CD14-positive monocyte (primary cell): ENCODE measurements at regions not wholly inside any gene's neighbourhood (a gene's known extent, or its start where the extent isn't known, plus 50 kb on each side); places are given as distances from the start of the nearest gene placed in this dataset.

ENCODE experiments used
- DNase-seq, 3 donors: peaks; one replicate each; pipeline ENCODE4 v3.0.0-alpha.2; 2011 to 2022
- H2AFZ ChIP-seq: 2 replicates; pipeline ENCODE4 v1.6.0; 2012; ENCODE audit warnings: mild to moderate bottlenecking, low read depth, low read length, inconsistent platforms; ENCODE audit not compliant: insufficient read depth, poor library complexity, severe bottlenecking
- H3K27ac ChIP-seq, 2 donors: 1 replicate in 1 of 2; 2 replicates in 1 of 2; pipeline ENCODE4 v1.5.1; 2012 to 2013; ENCODE audit warnings: low read length in 2 of 2, control low read depth in 1 of 2, inconsistent platforms in 1 of 2, low read depth in 1 of 2, mild to moderate bottlenecking in 1 of 2
- H3K27me3 ChIP-seq, 2 donors: one replicate each; pipeline versions ENCODE4 v1.6.0 to v1.6.1; 2011 to 2013; ENCODE audit warnings: low read length in 2 of 2; ENCODE audit not compliant: control insufficient read depth in 2 of 2, insufficient read depth in 2 of 2
- H3K36me3 ChIP-seq, 2 donors: replicated peaks in 1 of 2; 1 replicate in 1 of 2; 2 replicates in 1 of 2; pipeline versions ENCODE4 v1.5.1 to v1.6.1; 2012 to 2013; ENCODE audit warnings: low read length in 2 of 2, control low read depth in 1 of 2, inconsistent platforms in 1 of 2, mild to moderate bottlenecking in 1 of 2; ENCODE audit not compliant: insufficient read depth in 2 of 2, control insufficient read depth in 1 of 2
- H3K4me1 ChIP-seq, 2 donors: 1 replicate in 1 of 2; 2 replicates in 1 of 2; pipeline versions ENCODE4 v1.5.1 to v1.6.1; 2012 to 2013; ENCODE audit warnings: low read length in 2 of 2, control low read depth in 1 of 2, inconsistent platforms in 1 of 2, mild to moderate bottlenecking in 1 of 2, moderate library complexity in 1 of 2; ENCODE audit not compliant: insufficient read depth in 2 of 2, control insufficient read depth in 1 of 2
- H3K4me2 ChIP-seq: replicated peaks from 2 replicates; pipeline ENCODE3; 2012; ENCODE audit warnings: low read length, moderate library complexity, mild to moderate bottlenecking; ENCODE audit not compliant: poor library complexity, severe bottlenecking; ENCODE audit errors: extremely low read depth
- H3K4me3 ChIP-seq, 3 experiments: fragments of 200-600 bp in 1 of 3; sonication (generic) in 1 of 3; replicated peaks in 1 of 3; 1 replicate in 2 of 3; 2 replicates in 1 of 3; pipeline ENCODE4 v1.5.1; 2011 to 2013; ENCODE audit warnings: low read length in 3 of 3, mild to moderate bottlenecking in 3 of 3, control low read depth in 2 of 3, low read depth in 2 of 3, inconsistent platforms in 1 of 3, moderate library complexity in 1 of 3
- H3K79me2 ChIP-seq: 2 replicates; pipeline ENCODE4 v1.6.0; 2012; ENCODE audit warnings: mild to moderate bottlenecking, control low read depth, inconsistent platforms, low read length, moderate library complexity; ENCODE audit not compliant: insufficient read depth
- H3K9ac ChIP-seq: 2 replicates; pipeline ENCODE4 v1.6.0; 2017; ENCODE audit warnings: low read length, mild to moderate bottlenecking; ENCODE audit not compliant: insufficient read depth, poor library complexity, severe bottlenecking
- H3K9me3 ChIP-seq, 2 donors: replicated peaks in 1 of 2; 1 replicate in 1 of 2; 2 replicates in 1 of 2; pipeline versions ENCODE4 v1.5.1 to v1.6.1; 2012 to 2013; ENCODE audit warnings: low read length in 2 of 2, control low read depth in 1 of 2; ENCODE audit not compliant: control insufficient read depth in 1 of 2, insufficient read depth in 1 of 2
- H4K20me1 ChIP-seq: 2 replicates; pipeline ENCODE4 v1.6.0; 2012; ENCODE audit warnings: mild to moderate bottlenecking, low read length, control low read depth, moderate library complexity; ENCODE audit not compliant: insufficient read depth
- H3K27ac Mint-ChIP-seq, 7 donors: one replicate each; pipeline ENCODE4 v1.8.0; 2020; ENCODE audit warnings: mild to moderate bottlenecking in 7 of 7, mixed read lengths in 7 of 7, moderate library complexity in 6 of 7, inconsistent platforms in 2 of 7
- H3K27me3 Mint-ChIP-seq, 3 donors: one replicate each; pipeline ENCODE4 v1.8.0; 2021 to 2022; ENCODE audit warnings: low read depth in 3 of 3, mild to moderate bottlenecking in 3 of 3, mixed read lengths in 3 of 3, moderate library complexity in 3 of 3, inconsistent platforms in 1 of 3
- H3K36me3 Mint-ChIP-seq, 2 donors: one replicate each; pipeline ENCODE4 v1.8.0; 2020; ENCODE audit warnings: mixed read lengths in 2 of 2, inconsistent platforms in 1 of 2, mild to moderate bottlenecking in 1 of 2
- H3K4me1 Mint-ChIP-seq: one replicate; pipeline ENCODE4 v1.8.0; 2020; ENCODE audit warnings: mild to moderate bottlenecking, mixed read lengths
- H3K4me3 Mint-ChIP-seq, 2 donors: one replicate each; pipeline ENCODE4 v1.8.0; 2020; ENCODE audit warnings: mild to moderate bottlenecking in 2 of 2, mixed read lengths in 2 of 2, moderate library complexity in 1 of 2
- H3K9me3 Mint-ChIP-seq, 7 donors: one replicate each; pipeline ENCODE4 v1.8.0; 2020 to 2022; ENCODE audit warnings: mixed read lengths in 7 of 7, mild to moderate bottlenecking in 6 of 7, moderate library complexity in 6 of 7, inconsistent platforms in 2 of 7
- WGBS: methylation state at CpG from one replicate; pipeline ENCODE4 v1.1.5; 2013; ENCODE audit warnings: missing lambda C conversion rate; ENCODE audit not compliant: insufficient coverage; 5-methylcytosine and 5-hydroxymethylcytosine counted together
- intact Hi-C, 2 donors: fragments of 100-400 bp; cut with micrococcal nuclease; formaldehyde crosslinking; loops; one replicate each; pipeline versions ENCODE4 v1.15.0 to v1.15.1; 2023
- TF ChIP-seq, protein P1 (sequence below): fragments of 200-600 bp; IDR thresholded peaks from one replicate; pipeline ENCODE4 v1.8.0; 2022; ENCODE audit warnings: antibody characterized with exemption, mild to moderate bottlenecking

DNA sequence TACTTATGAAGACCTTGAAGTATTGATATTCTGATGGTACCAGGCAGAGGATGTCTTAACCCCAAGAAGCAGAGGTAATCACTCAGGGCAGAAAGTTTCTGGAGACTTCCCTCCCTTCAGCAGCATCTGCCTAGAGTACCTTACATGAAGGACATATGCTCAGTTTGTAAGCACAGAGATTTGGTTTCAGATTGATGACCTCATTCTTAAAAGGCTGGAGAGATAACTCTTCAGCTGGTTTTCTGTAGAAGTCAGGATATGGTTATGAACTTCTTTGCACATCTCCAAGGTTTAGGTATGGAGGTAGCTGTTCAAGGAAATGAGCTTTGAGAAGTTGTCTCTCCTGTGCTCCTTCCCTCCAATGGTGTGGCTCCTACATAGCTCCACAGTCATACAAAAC is 148.7 kb downstream of the HHIPL2 start:
- Histone ChIP-seq H3K4me2 (no peak overlapping the region), H3K4me1 (no peaks in the 10 kb centered on the region), H3K9ac (no peak overlapping the region), H4K20me1 (no peaks in the 10 kb centered on the region), H2AFZ (no peak overlapping the region), H3K79me2 (no peaks in the 10 kb centered on the region), H3K9me3 (no peaks in the 10 kb centered on the region), H3K36me3 (no peaks in the 10 kb centered on the region), H3K27ac (no peak overlapping the region), H3K4me3 (no peak overlapping the region), H3K27me3 (no peaks in the 10 kb centered on the region)
- no peaks in the 10 kb centered on the region for H3K36me3 Mint-ChIP-seq
- TF ChIP-seq, protein P1, sequence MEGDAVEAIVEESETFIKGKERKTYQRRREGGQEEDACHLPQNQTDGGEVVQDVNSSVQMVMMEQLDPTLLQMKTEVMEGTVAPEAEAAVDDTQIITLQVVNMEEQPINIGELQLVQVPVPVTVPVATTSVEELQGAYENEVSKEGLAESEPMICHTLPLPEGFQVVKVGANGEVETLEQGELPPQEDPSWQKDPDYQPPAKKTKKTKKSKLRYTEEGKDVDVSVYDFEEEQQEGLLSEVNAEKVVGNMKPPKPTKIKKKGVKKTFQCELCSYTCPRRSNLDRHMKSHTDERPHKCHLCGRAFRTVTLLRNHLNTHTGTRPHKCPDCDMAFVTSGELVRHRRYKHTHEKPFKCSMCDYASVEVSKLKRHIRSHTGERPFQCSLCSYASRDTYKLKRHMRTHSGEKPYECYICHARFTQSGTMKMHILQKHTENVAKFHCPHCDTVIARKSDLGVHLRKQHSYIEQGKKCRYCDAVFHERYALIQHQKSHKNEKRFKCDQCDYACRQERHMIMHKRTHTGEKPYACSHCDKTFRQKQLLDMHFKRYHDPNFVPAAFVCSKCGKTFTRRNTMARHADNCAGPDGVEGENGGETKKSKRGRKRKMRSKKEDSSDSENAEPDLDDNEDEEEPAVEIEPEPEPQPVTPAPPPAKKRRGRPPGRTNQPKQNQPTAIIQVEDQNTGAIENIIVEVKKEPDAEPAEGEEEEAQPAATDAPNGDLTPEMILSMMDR: no peak
- no peaks in the 10 kb centered on the region for H3K4me1 Mint-ChIP-seq
- intact Hi-C loops: no loop called here
- H3K9me3 Mint-ChIP-seq: peaks cover 0 to 4% (median 2%) of the 10 kb centered on the region in 7 donors
- no peak overlapping the region for H3K27ac Mint-ChIP-seq
- no peak overlapping the region for H3K4me3 Mint-ChIP-seq
- DNase-seq: no peak
- H3K27me3 Mint-ChIP-seq: peaks cover 0 to 1% (median 0%) of the 10 kb centered on the region in 3 donors

DNA sequence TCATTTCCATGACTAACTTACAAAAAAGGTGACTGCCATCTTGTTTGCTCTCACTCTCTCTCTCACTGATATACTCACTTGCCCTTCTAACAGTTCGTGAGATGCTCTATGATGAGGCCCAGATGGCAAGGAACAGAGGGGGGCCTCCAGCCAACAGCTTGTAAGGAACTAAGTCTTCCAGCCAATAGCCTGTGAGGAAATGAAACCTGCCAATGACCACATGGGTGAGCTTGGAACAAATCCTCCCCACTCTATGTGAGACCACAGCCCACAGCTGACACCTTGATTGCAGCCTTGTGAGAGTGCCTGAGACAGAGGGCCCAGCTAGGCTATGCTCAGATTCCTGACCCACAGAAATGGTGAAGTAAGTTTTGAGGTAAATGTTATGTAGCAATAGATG is 153.7 kb downstream of the HHIPL2 start:
- DNase-seq: no peak
- WGBS: 71% methylated on average over 1 of the region's 1 CpG
- Histone ChIP-seq H2AFZ (no peak overlapping the region), H3K27ac (no peak overlapping the region), H3K79me2 (no peaks in the 10 kb centered on the region), H3K27me3 (no peaks in the 10 kb centered on the region), H3K4me3 (no peak overlapping the region), H3K36me3 (no peaks in the 10 kb centered on the region), H3K4me2 (no peak overlapping the region), H3K9ac (no peak overlapping the region), H3K9me3 (no peaks in the 10 kb centered on the region), H3K4me1 (no peaks in the 10 kb centered on the region), H4K20me1 (no peaks in the 10 kb centered on the region)
- intact Hi-C loops: no loop called here
- no peaks in the 10 kb centered on the region for H3K36me3 Mint-ChIP-seq
- TF ChIP-seq, protein P1: no peak
- no peaks in the 10 kb centered on the region for H3K4me1 Mint-ChIP-seq
- H3K4me3 Mint-ChIP-seq: no peak overlapping the region
- H3K9me3 Mint-ChIP-seq: peaks cover 0 to 4% (median 2%) of the 10 kb centered on the region in 7 donors
- peaks cover 0 to 1% (median 0%) of the 10 kb centered on the region in 3 donors for H3K27me3 Mint-ChIP-seq
- no peak overlapping the region for H3K27ac Mint-ChIP-seq
